ENCODE measurements at regions not wholly inside any gene's neighbourhood (a gene's known extent, or its start where the extent isn't known, plus 50 kb on each side); places are given as distances from the start of the nearest gene placed in this dataset.

- TF ChIP-seq GLIS2 (tag by site-specific recombination; IDR thresholded peaks at IDR 0.05): no peak
- TF ChIP-seq, protein P1, sequence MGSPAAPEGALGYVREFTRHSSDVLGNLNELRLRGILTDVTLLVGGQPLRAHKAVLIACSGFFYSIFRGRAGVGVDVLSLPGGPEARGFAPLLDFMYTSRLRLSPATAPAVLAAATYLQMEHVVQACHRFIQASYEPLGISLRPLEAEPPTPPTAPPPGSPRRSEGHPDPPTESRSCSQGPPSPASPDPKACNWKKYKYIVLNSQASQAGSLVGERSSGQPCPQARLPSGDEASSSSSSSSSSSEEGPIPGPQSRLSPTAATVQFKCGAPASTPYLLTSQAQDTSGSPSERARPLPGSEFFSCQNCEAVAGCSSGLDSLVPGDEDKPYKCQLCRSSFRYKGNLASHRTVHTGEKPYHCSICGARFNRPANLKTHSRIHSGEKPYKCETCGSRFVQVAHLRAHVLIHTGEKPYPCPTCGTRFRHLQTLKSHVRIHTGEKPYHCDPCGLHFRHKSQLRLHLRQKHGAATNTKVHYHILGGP (tag by site-specific recombination; IDR thresholded peaks at IDR 0.05): 0 out of 2 replicates have a peak, but pooled peaks have one; percentile 28
- peak; percentile 60; the same call in 1 of the 2 replicates for TF ChIP-seq ZNF341 (tag by site-specific recombination; IDR thresholded peaks at IDR 0.05; ENCODE audit: low read depth)
- TF ChIP-seq, protein P2, sequence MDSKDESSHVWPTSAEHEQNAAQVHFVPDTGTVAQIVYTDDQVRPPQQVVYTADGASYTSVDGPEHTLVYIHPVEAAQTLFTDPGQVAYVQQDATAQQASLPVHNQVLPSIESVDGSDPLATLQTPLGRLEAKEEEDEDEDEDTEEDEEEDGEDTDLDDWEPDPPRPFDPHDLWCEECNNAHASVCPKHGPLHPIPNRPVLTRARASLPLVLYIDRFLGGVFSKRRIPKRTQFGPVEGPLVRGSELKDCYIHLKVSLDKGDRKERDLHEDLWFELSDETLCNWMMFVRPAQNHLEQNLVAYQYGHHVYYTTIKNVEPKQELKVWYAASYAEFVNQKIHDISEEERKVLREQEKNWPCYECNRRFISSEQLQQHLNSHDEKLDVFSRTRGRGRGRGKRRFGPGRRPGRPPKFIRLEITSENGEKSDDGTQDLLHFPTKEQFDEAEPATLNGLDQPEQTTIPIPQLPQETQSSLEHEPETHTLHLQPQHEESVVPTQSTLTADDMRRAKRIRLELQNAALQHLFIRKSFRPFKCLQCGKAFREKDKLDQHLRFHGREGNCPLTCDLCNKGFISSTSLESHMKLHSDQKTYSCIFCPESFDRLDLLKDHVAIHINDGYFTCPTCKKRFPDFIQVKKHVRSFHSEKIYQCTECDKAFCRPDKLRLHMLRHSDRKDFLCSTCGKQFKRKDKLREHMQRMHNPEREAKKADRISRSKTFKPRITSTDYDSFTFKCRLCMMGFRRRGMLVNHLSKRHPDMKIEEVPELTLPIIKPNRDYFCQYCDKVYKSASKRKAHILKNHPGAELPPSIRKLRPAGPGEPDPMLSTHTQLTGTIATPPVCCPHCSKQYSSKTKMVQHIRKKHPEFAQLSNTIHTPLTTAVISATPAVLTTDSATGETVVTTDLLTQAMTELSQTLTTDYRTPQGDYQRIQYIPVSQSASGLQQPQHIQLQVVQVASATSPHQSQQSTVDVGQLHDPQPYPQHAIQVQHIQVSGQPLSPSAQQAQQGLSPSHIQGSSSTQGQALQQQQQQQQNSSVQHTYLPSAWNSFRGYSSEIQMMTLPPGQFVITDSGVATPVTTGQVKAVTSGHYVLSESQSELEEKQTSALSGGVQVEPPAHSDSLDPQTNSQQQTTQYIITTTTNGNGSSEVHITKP (tag by site-specific recombination; IDR thresholded peaks at IDR 0.05): peak; percentile 81
- TF ChIP-seq, protein P3, sequence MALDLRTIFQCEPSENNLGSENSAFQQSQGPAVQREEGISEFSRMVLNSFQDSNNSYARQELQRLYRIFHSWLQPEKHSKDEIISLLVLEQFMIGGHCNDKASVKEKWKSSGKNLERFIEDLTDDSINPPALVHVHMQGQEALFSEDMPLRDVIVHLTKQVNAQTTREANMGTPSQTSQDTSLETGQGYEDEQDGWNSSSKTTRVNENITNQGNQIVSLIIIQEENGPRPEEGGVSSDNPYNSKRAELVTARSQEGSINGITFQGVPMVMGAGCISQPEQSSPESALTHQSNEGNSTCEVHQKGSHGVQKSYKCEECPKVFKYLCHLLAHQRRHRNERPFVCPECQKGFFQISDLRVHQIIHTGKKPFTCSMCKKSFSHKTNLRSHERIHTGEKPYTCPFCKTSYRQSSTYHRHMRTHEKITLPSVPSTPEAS (tag by site-specific recombination; IDR thresholded peaks at IDR 0.05): peak; percentile 52
- peak; percentile 68 for TF ChIP-seq PRDM4 (tag by site-specific recombination; IDR thresholded peaks at IDR 0.05)
- 0 out of 2 replicates have a peak, but pooled peaks have one; percentile 18 for TF ChIP-seq GLIS1 (tag by site-specific recombination; IDR thresholded peaks at IDR 0.05)
- TF ChIP-seq ZNF660 (tag by site-specific recombination; IDR thresholded peaks at IDR 0.05): peak; percentile 75; the same call in 1 of the 2 replicates
- peak; percentile 96 for TF ChIP-seq ZNF366 (tag by site-specific recombination; conservative IDR thresholded peaks at IDR 0.05)
- TF ChIP-seq ZFP37 (tag by site-specific recombination; IDR thresholded peaks at IDR 0.05): 0 out of 2 replicates have a peak, but pooled peaks have one; percentile 21
- TF ChIP-seq ZNF324 (tag by site-specific recombination; IDR thresholded peaks at IDR 0.05): peak; percentile 76; the same call in 1 of the 2 replicates
- no peak for TF ChIP-seq ZNF664 (tag by site-specific recombination; IDR thresholded peaks at IDR 0.05)
- 0 out of 2 replicates have a peak, but pooled peaks have one; percentile 54 for TF ChIP-seq BCL11A (tag by site-specific recombination; IDR thresholded peaks at IDR 0.05; ENCODE audit: low read depth)
- TF ChIP-seq, protein P4, sequence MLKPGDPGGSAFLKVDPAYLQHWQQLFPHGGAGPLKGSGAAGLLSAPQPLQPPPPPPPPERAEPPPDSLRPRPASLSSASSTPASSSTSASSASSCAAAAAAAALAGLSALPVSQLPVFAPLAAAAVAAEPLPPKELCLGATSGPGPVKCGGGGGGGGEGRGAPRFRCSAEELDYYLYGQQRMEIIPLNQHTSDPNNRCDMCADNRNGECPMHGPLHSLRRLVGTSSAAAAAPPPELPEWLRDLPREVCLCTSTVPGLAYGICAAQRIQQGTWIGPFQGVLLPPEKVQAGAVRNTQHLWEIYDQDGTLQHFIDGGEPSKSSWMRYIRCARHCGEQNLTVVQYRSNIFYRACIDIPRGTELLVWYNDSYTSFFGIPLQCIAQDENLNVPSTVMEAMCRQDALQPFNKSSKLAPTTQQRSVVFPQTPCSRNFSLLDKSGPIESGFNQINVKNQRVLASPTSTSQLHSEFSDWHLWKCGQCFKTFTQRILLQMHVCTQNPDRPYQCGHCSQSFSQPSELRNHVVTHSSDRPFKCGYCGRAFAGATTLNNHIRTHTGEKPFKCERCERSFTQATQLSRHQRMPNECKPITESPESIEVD (tag by site-specific recombination; IDR thresholded peaks at IDR 0.05): peak; percentile 87
- TF ChIP-seq IKZF3 (tag by site-specific recombination; IDR thresholded peaks at IDR 0.05): peak; percentile 53; the same call in 1 of the 2 replicates
- TF ChIP-seq ZNF692 (tag by site-specific recombination; IDR thresholded peaks at IDR 0.05): peak; percentile 73
- TF ChIP-seq ZSCAN23 (tag by site-specific recombination; IDR thresholded peaks at IDR 0.05): 0 out of 2 replicates have a peak, but pooled peaks have one; percentile 74
- TF ChIP-seq ZBTB26 (tag by site-specific recombination; optimal IDR thresholded peaks at IDR 0.05): peak; percentile 15
- TF ChIP-seq ZNF404 (tag by site-specific recombination; IDR thresholded peaks at IDR 0.05): no peak
- peak; percentile 88 for TF ChIP-seq ZXDB (tag by site-specific recombination; IDR thresholded peaks at IDR 0.05)
- TF ChIP-seq ZFP69B (tag by site-specific recombination; IDR thresholded peaks at IDR 0.05): 0 out of 2 replicates have a peak, but pooled peaks have one; percentile 52
- no peak for TF ChIP-seq PRDM1 (tag by site-specific recombination; IDR thresholded peaks at IDR 0.05)
- TF ChIP-seq MZF1 (tag by site-specific recombination; IDR thresholded peaks at IDR 0.05; ENCODE audit: borderline replicate concordance): peak; percentile 33; the same call in 1 of the 2 replicates
- TF ChIP-seq OVOL3 (tag by site-specific recombination; IDR thresholded peaks at IDR 0.05): peak; percentile 66; the same call in 1 of the 2 replicates
- TF ChIP-seq ZNF843 (tag by site-specific recombination; IDR thresholded peaks at IDR 0.05): peak; percentile 91
These were observed 433.7 kb downstream of the ENC1 start (continued) for GRCh38 chr5:74206579-74207550.

Data from HEK293 (cell line).